MCF 10A (cell line): ENCODE measurements at regions not wholly inside any gene's neighbourhood (a gene's known extent, or its start where the extent isn't known, plus 50 kb on each side); places are given as distances from the start of the nearest gene placed in this dataset.
"Not testable (repeated sequence)": the region's sequence is repeated elsewhere in the genome, so short reads cannot be mapped to it uniquely, and the experiment has no call there.

ENCODE experiments used
- BruUV-seq: library from RNA; stranded (reverse); fragments of 400-500 nt; replicated peaks from 2 replicates; lab custom pipeline; 2021; lab: Mats Ljungman, UMichigan
- CTCF ChIA-PET: fragments of 300-600 bp; sonication (Branson Sonifier 250); formaldehyde crosslinking; extraction: SDS; loops from one replicate; lab custom pipeline; 2021; ENCODE audit warnings: antibody characterized with exemption, inconsistent platforms; lab: Yijun Ruan, JAX
- POLR2A ChIA-PET: fragments of 300-600, 350-650 bp; sonication (Branson Sonifier 250); formaldehyde crosslinking; extraction: SDS; loops from one replicate; lab custom pipeline; 2020; ENCODE audit warnings: antibody characterized with exemption, inconsistent platforms; lab: Yijun Ruan, JAX
- DNase-seq: peaks from one replicate; pipeline ENCODE4 v3.0.0-alpha.2; 2018; ENCODE audit not compliant: unreplicated experiment
- H3K27ac Mint-ChIP-seq: one replicate; pipeline ENCODE4 v1.8.0; 2022; ENCODE audit warnings: mild to moderate bottlenecking, low read depth, mixed read lengths; ENCODE audit not compliant: unreplicated experiment
- H3K27me3 Mint-ChIP-seq: one replicate; pipeline ENCODE4 v1.8.0; 2022; ENCODE audit warnings: mixed read lengths; ENCODE audit not compliant: insufficient read depth, unreplicated experiment
- H3K36me3 Mint-ChIP-seq: one replicate; pipeline ENCODE4 v1.8.0; 2022; ENCODE audit warnings: mild to moderate bottlenecking, moderate library complexity, mixed read lengths; ENCODE audit not compliant: insufficient read depth, unreplicated experiment
- H3K4me1 Mint-ChIP-seq: one replicate; pipeline ENCODE4 v1.8.0; 2022; ENCODE audit warnings: mixed read lengths; ENCODE audit not compliant: insufficient read depth, unreplicated experiment
- H3K4me3 Mint-ChIP-seq: one replicate; pipeline ENCODE4 v1.8.0; 2022; ENCODE audit warnings: mild to moderate bottlenecking, moderate library complexity, mixed read lengths; ENCODE audit not compliant: unreplicated experiment
- H3K9me3 Mint-ChIP-seq: one replicate; pipeline ENCODE4 v1.8.0; 2022; ENCODE audit warnings: mixed read lengths; ENCODE audit not compliant: unreplicated experiment
- intact Hi-C: fragments of 100-400 bp; cut with micrococcal nuclease; formaldehyde crosslinking; loops from 2 replicates; pipeline ENCODE4 v1.14.1; 2022
- TF ChIP-seq, protein P1 (sequence below): fragments of 200-600 bp; IDR thresholded peaks from one replicate; pipeline ENCODE4 v1.8.0; 2022; ENCODE audit warnings: antibody characterized with exemption, mild to moderate bottlenecking; ENCODE audit not compliant: unreplicated experiment

DNA sequence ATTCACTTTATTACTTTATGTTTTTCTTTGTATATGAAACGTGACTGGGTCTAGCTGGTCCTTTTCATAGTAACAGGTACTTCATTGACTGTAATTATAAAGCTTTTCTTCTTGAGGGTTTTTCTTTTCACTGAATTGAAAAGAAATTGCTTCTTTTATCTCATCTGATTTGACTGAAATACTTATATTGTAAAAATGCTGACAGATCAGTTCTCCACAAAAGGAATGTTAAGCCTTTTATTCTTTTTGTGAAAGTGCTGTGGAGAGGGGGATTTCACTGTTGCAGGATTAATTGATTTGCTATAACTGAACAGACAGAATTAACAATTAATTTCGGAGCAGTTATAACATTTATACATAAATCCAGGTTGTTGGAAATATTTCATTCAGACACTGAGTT, 2043.6 kb upstream of the C9orf72 start:
- ChIA-PET CTCF (interaction anchor here (0.6 kb wide), 1 partner anchor 11 kb away, joined by 3 read pairs; no protein-coding TSS in a partner anchor), POLR2A (no interaction called here)
- no peaks in the 10 kb centered on the region for H3K36me3 Mint-ChIP-seq
- H3K4me1 Mint-ChIP-seq, result no peaks in the 10 kb centered on the region
- DNase-seq, result no peak
- no TSS peak for BruUV-seq
- H3K4me3 Mint-ChIP-seq, result no peak overlapping the region
- no peaks in the 10 kb centered on the region for H3K27me3 Mint-ChIP-seq
- no peak overlapping the region for H3K27ac Mint-ChIP-seq
- TF ChIP-seq, protein P1, sequence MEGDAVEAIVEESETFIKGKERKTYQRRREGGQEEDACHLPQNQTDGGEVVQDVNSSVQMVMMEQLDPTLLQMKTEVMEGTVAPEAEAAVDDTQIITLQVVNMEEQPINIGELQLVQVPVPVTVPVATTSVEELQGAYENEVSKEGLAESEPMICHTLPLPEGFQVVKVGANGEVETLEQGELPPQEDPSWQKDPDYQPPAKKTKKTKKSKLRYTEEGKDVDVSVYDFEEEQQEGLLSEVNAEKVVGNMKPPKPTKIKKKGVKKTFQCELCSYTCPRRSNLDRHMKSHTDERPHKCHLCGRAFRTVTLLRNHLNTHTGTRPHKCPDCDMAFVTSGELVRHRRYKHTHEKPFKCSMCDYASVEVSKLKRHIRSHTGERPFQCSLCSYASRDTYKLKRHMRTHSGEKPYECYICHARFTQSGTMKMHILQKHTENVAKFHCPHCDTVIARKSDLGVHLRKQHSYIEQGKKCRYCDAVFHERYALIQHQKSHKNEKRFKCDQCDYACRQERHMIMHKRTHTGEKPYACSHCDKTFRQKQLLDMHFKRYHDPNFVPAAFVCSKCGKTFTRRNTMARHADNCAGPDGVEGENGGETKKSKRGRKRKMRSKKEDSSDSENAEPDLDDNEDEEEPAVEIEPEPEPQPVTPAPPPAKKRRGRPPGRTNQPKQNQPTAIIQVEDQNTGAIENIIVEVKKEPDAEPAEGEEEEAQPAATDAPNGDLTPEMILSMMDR, result no peak
- peaks cover 7% of the 10 kb centered on the region for H3K9me3 Mint-ChIP-seq
- intact Hi-C loops, result no loop called here

DNA sequence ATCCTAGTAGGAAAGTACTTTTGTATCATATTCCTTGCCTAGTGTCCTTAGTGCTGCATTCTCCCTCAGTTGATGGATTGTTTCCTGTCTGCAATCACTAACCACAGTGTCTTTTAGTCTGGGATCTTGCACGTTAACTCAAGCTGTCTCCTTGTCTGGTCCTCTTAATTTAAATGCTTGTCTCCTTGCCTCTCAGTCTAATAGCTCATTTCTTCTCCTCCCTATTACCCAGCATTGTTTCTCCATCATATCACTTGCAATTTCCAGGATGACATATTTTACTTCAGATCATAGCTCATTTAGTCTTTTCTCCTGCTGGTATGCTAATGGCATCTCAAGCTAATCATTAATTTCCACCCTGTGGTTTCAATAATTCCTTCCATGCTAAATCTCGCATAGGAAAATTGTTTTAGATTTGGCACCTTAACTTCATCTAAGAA, 2052.0 kb upstream of the C9orf72 start:
- no peak overlapping the region for H3K27ac Mint-ChIP-seq
- H3K4me1 Mint-ChIP-seq, result peaks cover 6% of the 10 kb centered on the region
- CTCF ChIA-PET, result interaction anchor here (0.7 kb wide), 1 partner anchor 185 kb away, joined by 3 read pairs; no protein-coding TSS in a partner anchor
- intact Hi-C loops, result no loop called here
- TF ChIP-seq, protein P1, result no peak
- H3K4me3 Mint-ChIP-seq, result no peak overlapping the region
- DNase-seq, result no peak
- H3K36me3 Mint-ChIP-seq, result no peaks in the 10 kb centered on the region
- no TSS peak for BruUV-seq
- peaks cover 5% of the 10 kb centered on the region for H3K9me3 Mint-ChIP-seq
- H3K27me3 Mint-ChIP-seq, result no peaks in the 10 kb centered on the region
- POLR2A ChIA-PET, result no interaction called here

DNA sequence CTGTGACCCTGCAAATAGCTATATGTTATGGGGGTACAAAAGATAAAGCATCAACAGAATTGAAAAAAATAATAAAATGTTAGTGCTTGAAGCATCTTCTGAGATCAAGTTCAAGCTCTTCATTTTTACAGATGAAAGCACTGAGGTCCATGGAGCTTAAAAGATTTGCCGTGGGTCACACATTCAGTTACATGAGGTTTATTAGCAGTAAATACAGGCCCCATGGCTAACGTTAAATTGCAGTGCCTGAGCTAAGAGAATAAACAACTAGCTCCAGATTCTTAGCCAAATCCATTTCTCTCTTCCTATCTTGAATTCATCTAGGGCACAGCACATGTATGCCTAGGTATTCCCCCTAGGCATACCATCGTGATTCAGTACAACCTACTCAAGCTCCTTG, 2052.7 kb upstream of the C9orf72 start:
- ChIA-PET POLR2A (interaction anchor here (0.6 kb wide), 1 partner anchor 218 kb away, joined by 3 read pairs; no protein-coding TSS in a partner anchor), CTCF (interaction anchor here (0.7 kb wide), 1 partner anchor 186 kb away, joined by 3 read pairs; no protein-coding TSS in a partner anchor)
- peaks cover 5% of the 10 kb centered on the region for H3K9me3 Mint-ChIP-seq
- no peak overlapping the region for H3K27ac Mint-ChIP-seq
- H3K4me1 Mint-ChIP-seq, result peaks cover 6% of the 10 kb centered on the region
- no peak for DNase-seq
- no peak overlapping the region for H3K4me3 Mint-ChIP-seq
- no peaks in the 10 kb centered on the region for H3K36me3 Mint-ChIP-seq
- intact Hi-C loops, result no loop called here
- TF ChIP-seq, protein P1, result no peak
- no peaks in the 10 kb centered on the region for H3K27me3 Mint-ChIP-seq
- no TSS peak for BruUV-seq

DNA sequence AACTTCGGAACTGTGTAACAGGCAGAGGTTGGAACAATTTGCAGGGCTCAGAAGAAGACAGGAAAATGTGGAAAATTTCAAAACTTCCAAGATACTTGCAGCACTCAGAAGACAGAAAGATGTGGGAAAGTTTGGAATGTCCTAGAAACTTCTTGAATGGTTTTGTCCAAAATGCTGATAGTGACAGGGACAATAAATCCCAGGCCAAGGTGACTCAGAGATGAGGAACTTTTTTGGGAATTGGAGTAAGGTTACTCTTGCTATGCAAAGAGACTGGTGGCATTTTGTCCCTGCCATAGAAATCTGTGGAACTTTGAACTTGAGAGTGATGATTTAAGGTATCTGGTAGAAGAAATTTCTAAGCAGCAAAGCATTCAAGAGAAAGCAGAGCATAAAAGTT, 2055.6 kb upstream of the C9orf72 start:
- BruUV-seq, H3K27ac Mint-ChIP-seq, CTCF ChIA-PET, DNase-seq, H3K36me3 Mint-ChIP-seq, H3K27me3 Mint-ChIP-seq, POLR2A ChIA-PET, intact Hi-C loops, H3K4me3 Mint-ChIP-seq, H3K4me1 Mint-ChIP-seq, H3K9me3 Mint-ChIP-seq: not testable (repeated sequence)
